Left colon (tissue), 2 donors: ENCODE measurements at regions not wholly inside any gene's neighbourhood (a gene's known extent, or its start where the extent isn't known, plus 50 kb on each side); places are given as distances from the start of the nearest gene placed in this dataset.
A peak's percentile ranks its signal among the peaks of the same experiment; 100 is the strongest.

Experiments used
- ATAC-seq: fragments of 200-7000 bp; cut with Tn5 transposase; one replicate; pipeline ENCODE4 v1.9.1; 2020; ENCODE audit warnings: mild to moderate bottlenecking, moderate library complexity
- DNase-seq, 2 donors: peaks; one replicate each; pipeline ENCODE4 v3.0.0-alpha.2; 2020
- intact Hi-C, 2 donors: fragments of 100-400 bp; cut with DNase I in 1 of 2; cut with micrococcal nuclease in 1 of 2; formaldehyde crosslinking; loops; one replicate each; pipeline versions ENCODE4 v1.11.2 to v1.14.0; 2022; cut with DNase I, micrococcal nuclease
- donor health status: DM: no; HTN: no; CAD: no.
- donor health status: DM: yes; HTN: yes; CAD: no.

- DNase-seq (no peak), ATAC-seq (no peak)
- intact Hi-C loops: no loop called here
These were observed 273.2 kb downstream of the GADD45G start for GRCh38 chr9:89878003-89878411.

GRCh38 chr9:89878687-89879086 is 273.9 kb downstream of the GADD45G start:
- DNase-seq (no peak), ATAC-seq (peak; percentile 46)
- intact Hi-C loops: no loop called here

GRCh38 chr9:89879276-89879675 is 274.5 kb downstream of the GADD45G start:
- DNase-seq: no peak
- intact Hi-C loops: no loop called here
- ATAC-seq: no peak

- DNase-seq: no peak
- ATAC-seq: no peak
- intact Hi-C loops: no loop called here
These were observed 274.9 kb downstream of the GADD45G start for GRCh38 chr9:89879701-89880100.

GRCh38 chr9:89880161-89880560 is 275.3 kb downstream of the GADD45G start:
- no peak for ATAC-seq
- intact Hi-C loops: no loop called here
- no peak for DNase-seq

- ATAC-seq (no peak), DNase-seq (no peak)
- intact Hi-C loops: no loop called here
These were observed 275.9 kb downstream of the GADD45G start for GRCh38 chr9:89880721-89881120.

- ATAC-seq: no peak
- intact Hi-C loops: no loop called here
- no peak for DNase-seq
These were observed 276.6 kb downstream of the GADD45G start for GRCh38 chr9:89881431-89881830.

- ATAC-seq (no peak), DNase-seq (no peak)
- intact Hi-C loops: no loop called here
These were observed 278.1 kb downstream of the GADD45G start for GRCh38 chr9:89882930-89883361.

GRCh38 chr9:89883401-89884341 is 278.9 kb downstream of the GADD45G start:
- no peak for DNase-seq
- intact Hi-C loops: no loop called here
- no peak for ATAC-seq

GRCh38 chr9:89884356-89885083 is 279.7 kb downstream of the GADD45G start:
- ATAC-seq (no peak), DNase-seq (no peak)
- intact Hi-C loops: no loop called here

GRCh38 chr9:89885156-89885555 is 280.3 kb downstream of the GADD45G start:
- intact Hi-C loops: no loop called here
- DNase-seq (no peak), ATAC-seq (no peak)

- ATAC-seq: no peak
- intact Hi-C loops: no loop called here
- DNase-seq: no peak
These were observed 281.5 kb downstream of the GADD45G start for GRCh38 chr9:89886281-89886700.

GRCh38 chr9:89887286-89887685 is 282.5 kb downstream of the GADD45G start:
- DNase-seq (no peak), ATAC-seq (no peak)
- intact Hi-C loops: no loop called here

- ATAC-seq (no peak), DNase-seq (no peak)
- intact Hi-C loops: no loop called here
These were observed 283.4 kb downstream of the GADD45G start for GRCh38 chr9:89888233-89888632.

GRCh38 chr9:89888677-89889076 is 283.9 kb downstream of the GADD45G start:
- intact Hi-C loops: no loop called here
- no peak for ATAC-seq
- no peak for DNase-seq

GRCh38 chr9:89889865-89890264 is 285.1 kb downstream of the GADD45G start:
- intact Hi-C loops: no loop called here
- ATAC-seq: no peak
- DNase-seq: no peak

GRCh38 chr9:89890326-89890980 is 285.6 kb downstream of the GADD45G start:
- DNase-seq: no peak

GRCh38 chr9:89891221-89891590 is 286.4 kb downstream of the GADD45G start:
- DNase-seq: no peak
- intact Hi-C loops: no loop called here
- ATAC-seq: no peak

More at GRCh38 chr9:89890326-89890980, 285.6 kb downstream of the GADD45G start:
- ATAC-seq: no peak
- intact Hi-C loops: no loop called here

GRCh38 chr9:89891591-89892304 is 286.9 kb downstream of the GADD45G start:
- DNase-seq (peak in 1 of 2 donors; percentile 73), ATAC-seq (peak; percentile 66)
- intact Hi-C loops: no loop called here
